ENCODE measurements at regions not wholly inside any gene's neighbourhood (a gene's known extent, or its start where the extent isn't known, plus 50 kb on each side); places are given as distances from the start of the nearest gene placed in this dataset.

GRCh38 chr4:138892483-138893407 is 122.8 kb upstream of the NOCT start:
- Histone ChIP-seq H3K27me3 (no peaks in the 10 kb centered on the region), H3K36me3 (no peaks in the 10 kb centered on the region), H3K9me3 (replicated peaks) (no peaks in the 10 kb centered on the region), H3K4me1 (peaks cover 9% of the 10 kb centered on the region), H3K4me3 (no peak overlapping the region), H3K27ac (no peak overlapping the region)
- no peak for DNase-seq

GRCh38 chr4:138891631-138892031 is 124.0 kb upstream of the NOCT start:
- no peaks in the 10 kb centered on the region for H3K27me3 ChIP-seq
- DNase-seq, result no peak
- H3K4me1 ChIP-seq, result 0 out of 2 replicates have a peak, but pooled peaks cover 2% of the 10 kb centered on the region
- H3K27ac ChIP-seq, result no peak overlapping the region
- H3K4me3 ChIP-seq, result no peak overlapping the region
- H3K9me3 ChIP-seq (replicated peaks), result no peaks in the 10 kb centered on the region
- no peaks in the 10 kb centered on the region for H3K36me3 ChIP-seq

GRCh38 chr4:138890891-138891570 is 124.5 kb upstream of the NOCT start:
- no peaks in the 10 kb centered on the region for H3K27me3 ChIP-seq
- no peaks in the 10 kb centered on the region for H3K36me3 ChIP-seq
- H3K27ac ChIP-seq, result no peak overlapping the region
- 0 out of 2 replicates have a peak, but pooled peaks cover 2% of the 10 kb centered on the region for H3K4me1 ChIP-seq
- DNase-seq, result no peak
- H3K9me3 ChIP-seq (replicated peaks), result no peaks in the 10 kb centered on the region
- H3K4me3 ChIP-seq, result no peak overlapping the region

- no peak overlapping the region for H3K27ac ChIP-seq
- H3K36me3 ChIP-seq, result no peaks in the 10 kb centered on the region
- no peak for DNase-seq
- H3K4me1 ChIP-seq, result 0 out of 2 replicates have a peak, but pooled peaks cover 2% of the 10 kb centered on the region
- no peaks in the 10 kb centered on the region for H3K27me3 ChIP-seq
- H3K9me3 ChIP-seq (replicated peaks), result no peaks in the 10 kb centered on the region
- no peak overlapping the region for H3K4me3 ChIP-seq
Observed at GRCh38 chr4:138889216-138889615, 126.4 kb upstream of the NOCT start.

- H3K27ac ChIP-seq, result no peak overlapping the region
- H3K9me3 ChIP-seq (replicated peaks), result no peaks in the 10 kb centered on the region
- 0 out of 2 replicates have a peak, but pooled peaks cover 2% of the 10 kb centered on the region for H3K4me1 ChIP-seq
- H3K27me3 ChIP-seq, result no peaks in the 10 kb centered on the region
- DNase-seq, result no peak
- H3K36me3 ChIP-seq, result no peaks in the 10 kb centered on the region
- H3K4me3 ChIP-seq, result no peak overlapping the region
Observed at GRCh38 chr4:138887741-138888140, 127.8 kb upstream of the NOCT start.

- no peak for DNase-seq
- no peak overlapping the region for H3K4me3 ChIP-seq
- no peaks in the 10 kb centered on the region for H3K9me3 ChIP-seq (replicated peaks)
- no peaks in the 10 kb centered on the region for H3K36me3 ChIP-seq
- H3K4me1 ChIP-seq, result 0 out of 2 replicates have a peak, but pooled peaks cover 2% of the 10 kb centered on the region
- H3K27me3 ChIP-seq, result no peaks in the 10 kb centered on the region
- no peak overlapping the region for H3K27ac ChIP-seq
Observed at GRCh38 chr4:138887341-138887740, 128.2 kb upstream of the NOCT start.

- Histone ChIP-seq H3K9me3 (replicated peaks) (no peaks in the 10 kb centered on the region), H3K4me3 (no peak overlapping the region), H3K27me3 (no peaks in the 10 kb centered on the region), H3K27ac (no peak overlapping the region), H3K4me1 (no peaks in the 10 kb centered on the region), H3K36me3 (no peaks in the 10 kb centered on the region)
- no peak for DNase-seq
Observed at GRCh38 chr4:138879757-138880156, 135.8 kb upstream of the NOCT start.

- no peak for DNase-seq
- no peaks in the 10 kb centered on the region for H3K9me3 ChIP-seq (replicated peaks)
- no peak overlapping the region for H3K27ac ChIP-seq
Observed at GRCh38 chr4:138875891-138876608, 139.5 kb upstream of the NOCT start.

GRCh38 chr4:138871555-138871875 is 144.1 kb upstream of the NOCT start:
- Histone ChIP-seq H3K9me3 (replicated peaks) (no peaks in the 10 kb centered on the region), H3K4me1 (no peaks in the 10 kb centered on the region), H3K36me3 (no peaks in the 10 kb centered on the region), H3K27me3 (no peaks in the 10 kb centered on the region), H3K27ac (no peak overlapping the region), H3K4me3 (no peak overlapping the region)
- no peak for DNase-seq

More at GRCh38 chr4:138875891-138876608, 139.5 kb upstream of the NOCT start:
- Histone ChIP-seq H3K27me3 (no peaks in the 10 kb centered on the region), H3K36me3 (no peaks in the 10 kb centered on the region), H3K4me1 (no peaks in the 10 kb centered on the region), H3K4me3 (no peak overlapping the region)

- Histone ChIP-seq H3K4me3 (no peak overlapping the region), H3K9me3 (replicated peaks) (no peaks in the 10 kb centered on the region), H3K4me1 (no peaks in the 10 kb centered on the region), H3K27ac (no peak overlapping the region), H3K27me3 (no peaks in the 10 kb centered on the region), H3K36me3 (no peaks in the 10 kb centered on the region)
- peak; percentile 36 to 79 for DNase-seq
Observed at GRCh38 chr4:138870737-138871554, 144.6 kb upstream of the NOCT start.

- DNase-seq, result no peak
- Histone ChIP-seq H3K27me3 (no peaks in the 10 kb centered on the region), H3K36me3 (no peaks in the 10 kb centered on the region), H3K4me3 (no peak overlapping the region), H3K4me1 (0 out of 2 replicates have a peak, but pooled peaks cover 3% of the 10 kb centered on the region), H3K9me3 (replicated peaks) (no peaks in the 10 kb centered on the region), H3K27ac (no peak overlapping the region)
Observed at GRCh38 chr4:138869631-138870030, 145.9 kb upstream of the NOCT start.

GRCh38 chr4:138869165-138869564 is 146.4 kb upstream of the NOCT start:
- H3K4me1 ChIP-seq, result 0 out of 2 replicates have a peak, but pooled peaks cover 4% of the 10 kb centered on the region
- no peaks in the 10 kb centered on the region for H3K27me3 ChIP-seq
- no peaks in the 10 kb centered on the region for H3K9me3 ChIP-seq (replicated peaks)
- no peak overlapping the region for H3K4me3 ChIP-seq
- DNase-seq, result no peak
- H3K27ac ChIP-seq, result no peak overlapping the region
- no peaks in the 10 kb centered on the region for H3K36me3 ChIP-seq

- Histone ChIP-seq H3K27ac (no peak overlapping the region), H3K27me3 (no peaks in the 10 kb centered on the region), H3K4me1 (0 out of 2 replicates have a peak, but pooled peaks cover 4% of the 10 kb centered on the region), H3K36me3 (no peaks in the 10 kb centered on the region), H3K9me3 (replicated peaks) (no peaks in the 10 kb centered on the region), H3K4me3 (no peak overlapping the region)
- no peak for DNase-seq
Observed at GRCh38 chr4:138868562-138868961, 147.0 kb upstream of the NOCT start.

- H3K27ac ChIP-seq, result no peak overlapping the region
- 0 out of 2 replicates have a peak, but pooled peaks cover 4% of the 10 kb centered on the region for H3K4me1 ChIP-seq
- no peaks in the 10 kb centered on the region for H3K9me3 ChIP-seq (replicated peaks)
- H3K4me3 ChIP-seq, result no peak overlapping the region
- no peak for DNase-seq
- H3K27me3 ChIP-seq, result no peaks in the 10 kb centered on the region
- no peaks in the 10 kb centered on the region for H3K36me3 ChIP-seq
Observed at GRCh38 chr4:138867404-138867803, 148.2 kb upstream of the NOCT start.

All from SJCRH30 (cell line).